NCI-H2227 treated with DMSO at 0.1 percent for 48 hours (cell line): ENCODE measurements at regions not wholly inside any gene's neighbourhood (a gene's known extent, or its start where the extent isn't known, plus 50 kb on each side); places are given as distances from the start of the nearest gene placed in this dataset.

Source experiments
- DNase-seq: peaks from one replicate; lab custom pipeline; 2025; lab: John Stamatoyannopoulos, UW

DNA sequence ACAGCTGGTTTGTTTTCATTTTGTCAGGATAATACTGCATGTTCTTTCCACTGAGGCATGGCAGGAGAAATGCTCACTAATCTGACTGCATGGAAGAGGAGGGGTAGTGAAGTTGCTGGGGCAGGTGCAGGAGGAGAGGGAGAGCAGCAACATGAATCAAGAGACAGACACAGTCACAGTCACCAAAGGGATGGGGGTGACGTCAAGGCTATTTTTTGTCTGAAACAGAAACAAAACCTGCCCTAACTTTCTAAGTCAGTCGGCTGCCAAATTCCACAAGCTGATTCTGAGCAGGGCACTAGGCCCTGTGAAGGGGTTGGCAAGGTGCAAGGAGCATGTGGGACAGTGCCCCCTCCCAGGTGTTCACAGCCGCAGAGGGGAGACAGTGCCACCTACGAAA, 186.6 kb upstream of the NSMCE3 start:
- no peak for DNase-seq

DNA sequence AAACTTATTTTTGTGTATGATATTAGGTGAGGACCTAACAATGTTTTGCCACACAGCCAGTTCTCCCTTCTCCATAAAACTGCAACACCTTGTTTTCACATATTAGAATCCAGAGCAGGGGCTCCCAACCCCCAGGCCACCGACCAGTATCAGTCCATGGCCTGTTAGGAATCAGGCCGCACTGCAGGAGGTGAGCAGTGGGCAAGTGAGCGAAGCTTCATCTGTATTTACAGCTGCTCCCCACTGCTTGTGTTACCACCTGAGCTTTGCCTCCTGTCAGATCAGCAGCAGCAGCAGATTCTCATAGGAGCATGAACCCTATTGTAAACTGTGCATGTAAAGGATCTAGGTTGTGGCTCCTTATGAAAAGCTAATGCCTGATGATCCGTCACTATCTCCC, 185.9 kb upstream of the NSMCE3 start:
- DNase-seq, result no peak

DNA sequence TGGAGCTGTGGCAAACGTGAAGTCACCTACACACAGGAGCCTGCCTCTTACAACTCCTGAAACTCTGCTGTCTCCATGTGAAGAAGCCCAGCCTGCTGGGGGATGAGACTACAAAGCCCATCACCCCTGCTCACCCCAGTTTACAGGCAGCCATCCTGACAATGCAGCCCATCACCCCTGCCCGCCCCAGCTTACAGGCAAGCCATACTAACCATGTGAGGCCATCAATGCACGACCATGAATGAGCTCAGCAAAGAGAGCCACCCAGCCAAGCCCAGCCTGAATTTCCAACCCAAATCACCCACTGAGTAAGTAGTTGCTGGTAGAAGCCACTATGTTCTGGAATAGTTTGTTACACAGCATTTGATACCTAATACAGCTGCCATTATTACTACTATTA, 185.4 kb upstream of the NSMCE3 start:
- no peak for DNase-seq

DNA sequence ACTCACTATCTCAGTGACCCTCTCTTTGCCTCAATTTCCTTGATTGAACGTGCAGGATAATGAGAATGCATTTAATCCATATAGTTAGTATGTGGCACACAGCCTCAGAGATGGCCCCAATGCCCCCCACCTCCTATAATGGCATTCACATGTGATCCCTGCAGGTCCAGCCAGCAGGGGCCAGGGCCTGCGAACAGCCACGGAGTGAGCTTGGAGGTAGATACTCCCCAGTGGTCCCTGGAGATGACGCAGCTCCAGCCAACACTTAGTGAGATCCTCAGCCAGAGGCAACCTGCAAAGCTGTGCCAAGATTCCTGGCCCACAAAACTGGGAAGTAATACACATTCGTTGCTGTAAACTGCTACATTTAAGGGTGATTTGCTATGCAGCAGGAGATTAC, 184.9 kb upstream of the NSMCE3 start:
- no peak for DNase-seq

DNA sequence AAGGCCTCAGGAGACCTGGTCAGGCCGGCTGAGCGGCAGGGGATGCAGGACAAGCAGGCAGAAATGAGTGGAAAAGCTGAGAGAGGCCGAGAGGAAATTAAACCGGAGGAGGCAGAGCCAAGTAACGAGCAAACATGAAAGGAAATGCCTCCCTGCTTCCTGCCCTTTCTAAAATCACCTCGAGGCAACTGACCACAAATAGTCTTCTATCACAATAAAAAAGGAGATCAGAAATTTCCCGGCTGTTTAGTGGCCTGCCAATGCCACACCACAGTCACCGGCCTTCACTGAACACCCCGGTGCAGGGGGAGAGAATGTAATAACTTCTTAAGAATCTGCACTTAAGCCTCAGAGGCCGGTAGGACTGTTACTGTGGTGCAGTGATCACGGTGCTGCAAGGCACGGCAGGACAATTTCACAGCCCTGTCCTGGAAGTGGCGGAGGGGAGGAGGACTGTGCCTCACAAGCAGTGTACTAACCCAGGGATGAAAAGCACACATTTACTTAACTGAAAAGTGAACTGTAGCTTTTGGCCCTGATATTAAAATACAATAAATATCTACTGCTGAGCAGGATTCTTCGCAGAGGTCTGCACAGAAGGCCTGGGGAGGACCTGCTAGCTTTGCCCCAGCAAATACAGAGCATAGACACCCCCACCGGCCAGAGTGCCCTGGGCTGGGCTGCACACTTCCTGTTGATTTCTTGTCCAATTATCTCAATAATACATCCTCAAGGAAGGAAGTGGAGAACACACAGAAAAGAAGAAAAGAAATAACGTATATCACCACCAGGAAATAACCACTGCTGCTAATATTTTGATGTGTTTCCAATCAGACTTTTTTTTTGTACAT, 183.5 kb upstream of the NSMCE3 start:
- no peak for DNase-seq

DNA sequence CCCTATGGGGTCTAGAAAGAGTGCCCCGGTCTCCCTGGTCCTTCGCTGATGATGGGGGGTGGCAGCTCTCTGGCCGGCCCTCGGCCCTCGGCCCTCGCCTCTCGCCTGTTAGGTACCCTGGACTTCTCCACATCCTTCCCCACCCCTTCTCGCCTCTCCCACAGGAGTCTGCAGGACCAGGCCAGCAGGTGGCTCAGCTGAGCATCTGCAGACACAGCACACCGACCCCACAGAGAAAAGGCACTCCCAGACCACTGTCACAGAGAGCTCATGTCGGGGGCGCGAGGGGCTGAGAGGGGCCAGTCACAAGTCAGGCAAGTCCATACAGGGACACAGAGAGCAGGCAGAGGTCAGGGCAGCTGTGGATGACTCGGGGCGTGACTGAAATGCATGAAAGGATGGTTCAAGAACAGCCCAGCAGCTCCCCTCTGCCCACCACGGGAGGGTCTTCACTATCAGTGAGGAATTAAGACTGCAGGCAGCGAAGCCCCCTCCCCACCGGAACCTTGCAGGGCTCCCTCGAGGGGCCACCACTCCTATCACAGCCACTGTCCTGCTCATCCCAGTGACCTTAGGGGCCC, 181.7 kb upstream of the NSMCE3 start:
- DNase-seq, result no peak

DNA sequence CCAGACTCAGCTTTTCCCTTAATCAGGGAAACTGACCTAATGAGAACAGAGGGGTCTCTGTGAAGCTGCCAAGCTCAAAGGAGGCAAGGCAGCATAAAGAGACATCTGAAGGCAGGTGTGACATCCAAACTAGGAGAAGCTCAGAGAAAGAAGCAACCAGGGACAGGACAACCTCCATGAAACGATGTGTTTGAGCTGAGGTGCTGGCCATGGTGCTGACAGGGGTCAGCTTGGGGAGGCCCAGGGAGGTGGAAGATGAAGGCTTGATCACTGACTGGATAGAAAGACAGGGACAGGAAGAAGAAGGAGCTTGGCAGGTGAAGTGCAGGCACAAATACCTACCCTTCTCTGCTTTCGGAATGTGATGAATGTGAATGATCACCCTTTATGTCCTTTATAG, 179.5 kb upstream of the NSMCE3 start:
- no peak for DNase-seq

DNA sequence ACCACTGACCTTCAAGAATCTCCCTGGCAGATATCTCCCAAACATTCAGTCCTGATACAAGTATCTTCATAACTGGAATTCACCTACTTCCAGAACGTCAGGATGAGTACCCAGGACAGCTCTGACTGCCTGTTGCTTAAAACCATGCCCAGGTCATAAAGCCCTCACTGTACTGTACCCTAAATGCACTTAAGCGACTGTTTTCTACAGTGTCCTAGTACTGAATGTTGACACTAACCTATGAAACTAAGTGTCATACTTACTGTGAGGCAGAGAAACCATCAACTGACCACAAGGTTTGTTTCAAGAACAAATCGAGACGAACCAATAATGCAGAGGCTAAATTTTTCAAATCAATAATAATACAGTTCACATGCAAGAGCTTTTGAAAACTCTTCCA, 178.7 kb upstream of the NSMCE3 start:
- no peak for DNase-seq

DNA sequence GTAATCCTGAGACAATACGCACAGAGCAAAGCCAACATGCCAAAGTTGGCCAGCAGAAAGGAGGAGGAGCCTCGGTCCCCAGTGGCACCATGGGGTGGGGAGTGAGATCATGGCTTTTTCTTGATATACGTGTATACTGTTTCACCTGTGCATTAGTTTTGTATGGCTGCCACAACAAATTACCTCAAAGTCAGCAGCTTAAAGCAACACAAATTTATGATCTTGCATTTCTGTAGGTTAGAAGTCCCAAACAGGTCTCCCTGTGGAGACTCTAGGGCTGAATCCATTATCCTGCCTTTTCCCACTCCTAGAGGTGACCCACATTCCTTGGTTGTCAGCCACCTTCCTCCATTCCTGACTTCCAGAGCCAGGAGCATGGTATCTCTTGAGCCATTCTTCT, 176.9 kb upstream of the NSMCE3 start:
- no peak for DNase-seq

DNA sequence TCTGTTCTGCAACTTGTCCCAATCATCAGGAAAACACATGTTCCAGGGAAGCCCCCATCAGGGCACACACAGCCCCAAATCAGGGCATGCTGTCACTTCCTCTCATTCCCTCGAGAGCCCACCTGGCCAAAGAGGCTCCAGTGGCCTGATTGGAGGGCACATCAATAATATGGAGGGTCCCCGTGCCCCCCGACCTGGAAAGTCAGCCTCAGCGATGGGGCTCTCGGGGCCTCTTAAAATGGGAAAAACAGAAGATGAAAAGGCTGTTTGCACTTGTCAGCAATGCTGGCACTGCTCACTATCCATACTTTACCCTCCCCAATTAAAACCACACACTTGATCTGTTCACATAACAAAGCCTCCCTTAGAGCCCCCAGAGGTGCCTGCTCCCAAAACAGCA, 172.9 kb upstream of the NSMCE3 start:
- DNase-seq, result no peak

DNA sequence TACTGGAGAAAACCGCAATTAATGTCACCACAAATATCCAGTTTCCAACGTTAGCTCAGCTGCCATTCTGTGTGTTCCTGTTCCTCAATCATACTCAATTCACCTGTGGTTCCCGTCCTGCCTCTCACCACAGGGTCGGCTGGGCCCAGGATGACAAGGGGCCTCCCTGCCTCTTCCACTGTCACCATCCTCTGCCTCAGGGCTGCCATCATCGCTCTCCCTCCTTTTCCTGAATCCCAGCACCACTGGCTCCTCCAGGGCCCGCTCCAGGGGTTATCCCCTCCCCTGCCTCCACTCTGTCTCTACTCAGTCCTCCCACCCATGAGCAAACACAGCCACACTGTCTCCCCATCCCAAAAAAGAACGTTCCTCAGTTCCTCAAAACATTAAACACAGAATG, 170.9 kb upstream of the NSMCE3 start:
- no peak for DNase-seq

DNA sequence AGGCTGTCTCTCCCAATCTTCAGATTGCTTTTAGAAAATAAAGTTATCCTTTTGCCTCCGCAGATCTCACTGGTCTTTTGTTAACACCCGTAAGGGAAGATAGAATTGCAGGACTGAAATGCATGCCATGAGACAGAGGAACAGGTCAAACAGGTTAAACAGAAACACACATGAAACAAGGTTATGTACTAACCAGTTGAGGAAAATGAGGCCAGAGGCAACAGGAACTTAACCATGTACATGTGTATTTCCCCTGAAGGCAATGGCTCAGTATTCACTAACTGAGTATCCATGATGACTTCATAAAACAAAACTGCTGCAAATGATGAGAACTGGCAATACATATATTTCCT, 169.1 kb upstream of the NSMCE3 start:
- DNase-seq, result no peak

DNA sequence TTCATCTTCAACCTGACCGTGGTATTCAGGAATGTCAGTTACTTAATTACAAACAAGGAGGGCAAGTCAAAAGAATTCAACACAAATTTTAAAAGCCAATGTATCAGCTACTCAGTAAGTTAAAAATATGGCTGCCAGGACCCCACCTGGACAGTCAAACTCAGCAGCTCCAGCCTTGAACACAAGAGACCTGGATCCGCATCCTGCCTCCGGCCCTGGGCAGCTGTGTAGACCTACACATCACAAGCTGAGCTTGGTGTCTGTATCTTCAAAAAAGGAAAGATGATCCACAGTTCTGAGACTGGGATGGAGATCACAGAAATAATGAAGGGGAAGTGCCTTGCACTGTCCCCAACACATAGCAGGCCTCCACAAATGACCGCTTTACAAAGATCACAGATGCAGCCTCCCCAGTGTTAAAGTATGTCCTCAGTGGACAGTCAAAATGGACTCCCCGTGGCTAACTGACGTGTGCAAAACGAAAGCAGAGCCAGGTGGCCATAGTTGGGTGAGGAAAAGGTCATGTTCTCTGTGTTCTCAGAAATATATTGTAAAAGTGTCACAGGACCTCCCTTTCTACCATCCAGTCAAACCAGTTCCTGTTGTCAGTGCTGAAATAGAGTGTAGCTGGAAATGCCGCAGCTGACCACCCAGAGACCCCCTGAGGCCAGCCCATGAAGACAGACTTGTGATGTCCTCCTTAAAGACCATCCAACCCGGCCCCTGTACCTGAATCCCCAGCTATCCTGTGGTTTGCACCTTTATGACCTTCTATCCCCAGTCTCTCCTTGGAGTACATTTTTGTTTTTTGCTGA, 168.5 kb upstream of the NSMCE3 start:
- no peak for DNase-seq

DNA sequence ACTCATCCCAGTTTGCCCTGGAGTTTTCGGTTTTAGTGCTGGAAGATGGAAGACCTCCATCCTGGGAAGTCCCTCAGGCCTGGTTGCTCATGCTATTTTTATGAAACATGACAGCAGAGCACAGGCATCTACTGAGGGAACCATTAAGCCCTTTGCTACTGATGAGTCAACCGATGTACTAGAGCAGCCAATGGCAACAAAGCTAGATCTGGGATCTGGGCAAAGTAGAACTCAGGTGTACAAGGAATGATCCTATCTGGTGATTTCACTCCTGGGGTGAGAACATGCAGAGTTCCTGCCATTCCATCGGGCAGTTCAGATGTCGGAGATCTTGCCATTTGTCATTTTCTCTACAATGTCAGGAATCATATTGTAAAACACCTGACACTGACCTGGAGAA, 166.2 kb upstream of the NSMCE3 start:
- DNase-seq, result no peak

DNA sequence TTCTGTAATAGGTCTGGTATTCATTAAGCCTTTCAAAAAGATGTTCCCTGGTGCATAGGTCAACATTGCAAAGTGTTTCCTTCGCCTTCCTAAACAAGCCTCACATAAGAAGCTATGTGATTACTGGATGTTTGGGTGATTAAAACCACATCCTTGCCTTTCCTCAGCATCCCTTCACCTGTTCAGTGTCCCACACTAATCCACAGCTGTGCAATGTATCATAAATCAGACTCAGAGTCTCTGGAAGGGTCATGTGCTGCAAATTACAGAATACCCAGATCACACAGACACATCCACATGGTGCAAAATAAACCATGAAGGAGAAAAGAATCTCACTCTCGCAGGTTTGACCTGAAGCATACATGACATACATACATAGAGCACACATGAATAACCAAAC, 164.7 kb upstream of the NSMCE3 start:
- DNase-seq, result no peak

DNA sequence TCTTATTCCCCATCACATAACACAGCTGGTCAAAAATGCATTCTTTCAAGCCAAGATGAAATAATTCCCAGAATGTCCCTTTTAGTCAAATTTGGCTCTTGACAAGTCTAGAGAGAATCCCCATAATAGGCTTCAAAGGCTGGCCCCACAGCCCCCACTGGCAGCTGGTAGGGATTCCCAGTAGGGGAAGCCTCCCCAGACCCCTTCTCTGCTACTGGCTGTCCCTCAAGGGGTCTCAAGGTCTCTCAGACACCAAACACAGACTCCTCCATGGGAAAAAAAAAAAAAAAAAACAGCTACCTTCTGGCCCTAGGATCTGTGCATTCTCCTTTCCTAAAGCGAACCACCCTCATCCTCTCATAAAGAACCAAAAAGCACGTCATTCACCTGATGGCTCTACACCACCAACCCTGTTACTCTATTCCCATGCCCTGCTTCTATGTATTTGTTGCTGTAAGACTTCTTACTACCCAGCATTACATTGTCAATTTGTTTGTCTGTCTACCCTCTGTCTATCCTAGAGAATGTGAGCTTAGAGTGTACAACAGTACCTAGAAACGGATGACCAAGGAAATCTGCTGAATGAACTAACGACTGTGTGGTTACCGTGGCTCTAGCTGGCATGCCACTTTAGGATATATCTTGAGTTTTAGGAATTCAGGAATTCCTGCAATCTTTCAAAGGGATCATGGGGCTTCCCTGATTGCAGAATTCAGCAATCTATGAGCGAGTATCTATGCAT, 164.1 kb upstream of the NSMCE3 start:
- no peak for DNase-seq

DNA sequence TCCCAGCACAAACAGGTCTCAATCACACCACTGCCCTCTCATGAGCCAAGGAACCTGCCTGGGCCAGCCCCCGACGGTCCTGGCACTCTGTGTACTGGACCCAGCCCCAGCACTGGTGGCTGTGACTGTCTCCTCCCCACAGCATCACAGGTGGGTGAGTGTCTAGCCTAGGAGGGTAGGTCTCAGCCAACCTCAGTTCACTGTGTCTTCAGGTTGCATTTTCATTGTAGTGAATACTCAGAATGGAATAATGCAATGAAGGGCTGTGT, 163.4 kb upstream of the NSMCE3 start:
- no peak for DNase-seq

DNA sequence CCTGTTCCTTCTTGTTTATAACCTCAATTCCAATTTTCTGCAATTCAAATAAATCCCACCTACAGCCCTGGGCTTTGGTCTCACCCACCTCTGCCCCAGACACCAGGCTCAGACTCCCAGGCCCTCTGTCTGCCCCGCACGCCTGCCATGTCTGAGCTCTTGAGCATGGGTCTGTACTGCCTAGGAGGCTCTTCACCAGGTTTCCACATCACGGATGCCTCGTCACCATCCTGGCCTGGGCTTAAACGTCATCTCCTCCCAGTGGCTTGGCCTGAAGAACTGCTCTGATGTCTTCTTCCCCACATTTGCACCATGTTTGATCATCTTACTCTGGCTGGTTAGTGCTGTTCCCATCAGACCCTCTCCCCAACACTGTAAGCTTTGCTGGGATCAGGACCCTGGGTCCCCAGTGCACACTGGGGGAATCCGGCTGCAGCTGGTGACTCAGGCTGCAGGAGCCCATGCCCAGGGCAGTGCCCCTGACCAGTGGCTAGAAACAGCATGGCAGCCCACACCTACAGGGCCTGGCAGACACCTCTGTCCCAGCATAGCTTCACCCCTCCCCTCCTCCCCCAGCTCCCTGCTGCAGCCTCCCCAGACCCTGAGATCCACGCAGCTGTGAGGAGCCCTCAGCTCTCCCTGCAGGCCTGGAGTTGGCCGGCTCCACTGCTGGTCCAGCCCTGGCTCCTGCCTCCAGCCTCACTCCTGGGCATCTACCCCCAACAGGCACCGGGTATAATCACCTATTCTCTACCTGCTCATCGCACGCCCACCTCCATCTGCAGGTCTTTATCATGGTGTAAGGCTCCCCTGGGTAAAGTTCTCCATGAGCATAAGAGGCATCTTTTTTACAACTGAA, 162.8 kb upstream of the NSMCE3 start:
- DNase-seq, result no peak

DNA sequence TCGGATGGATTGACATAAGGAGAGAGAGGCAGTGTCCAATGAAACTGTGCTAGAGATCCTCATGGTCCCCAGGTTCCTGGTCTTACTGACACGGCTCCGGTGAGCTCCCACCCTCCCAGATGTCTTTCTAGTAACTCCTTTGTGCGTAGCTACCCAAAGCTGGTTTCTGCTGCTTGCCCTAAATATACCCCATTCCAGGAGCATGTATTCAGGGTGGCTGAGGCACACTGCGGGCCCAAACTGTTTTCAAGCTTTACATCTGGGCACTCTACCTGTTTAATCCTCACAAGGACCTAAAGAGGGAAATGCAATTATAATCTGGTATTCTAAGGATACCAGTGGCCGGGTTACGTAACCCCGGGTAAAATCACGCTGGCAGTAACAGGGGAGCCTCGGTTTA, 161.2 kb upstream of the NSMCE3 start:
- no peak for DNase-seq

DNA sequence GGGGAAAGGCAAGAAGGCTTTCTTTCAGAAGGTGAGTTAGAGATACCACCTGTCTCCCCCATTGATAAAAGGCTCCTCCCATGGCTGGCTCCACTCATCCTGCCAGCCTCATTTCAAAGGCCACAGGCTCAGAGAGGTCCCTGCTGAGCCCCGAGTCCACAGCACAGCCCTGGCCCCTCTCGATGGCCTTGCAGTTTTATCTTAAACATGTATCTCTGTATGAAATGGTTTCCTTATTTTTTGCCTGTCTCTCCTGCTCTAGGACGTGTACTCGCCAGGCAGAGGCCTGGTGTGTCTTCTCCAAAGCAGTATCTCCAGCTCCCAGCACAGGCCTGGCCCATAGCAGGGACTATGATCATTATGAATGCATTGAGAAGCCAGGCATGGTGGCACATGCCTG, 160.5 kb upstream of the NSMCE3 start:
- no peak for DNase-seq

DNA sequence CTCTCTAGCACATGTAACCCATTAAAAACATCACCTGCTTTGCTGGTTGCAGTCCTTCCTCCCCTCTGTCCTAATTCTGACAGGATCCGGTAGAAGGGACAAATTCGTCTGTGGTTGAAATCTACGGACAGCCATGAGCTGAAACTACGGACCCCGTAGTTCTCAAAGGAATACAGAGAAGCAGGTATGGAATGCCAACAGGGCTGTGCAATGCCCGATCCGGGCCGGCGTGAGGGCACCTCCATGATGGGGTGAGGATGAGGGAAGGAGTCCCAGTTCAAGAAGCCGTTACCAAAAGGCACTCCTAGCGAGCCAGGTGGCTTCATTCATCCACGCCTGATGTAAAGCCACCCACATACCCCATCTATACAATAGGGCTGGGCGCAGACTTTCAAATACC, 160.0 kb upstream of the NSMCE3 start:
- DNase-seq, result no peak
